GM12892 (cell line): ENCODE measurements at regions not wholly inside any gene's neighbourhood (a gene's known extent, or its start where the extent isn't known, plus 50 kb on each side); places are given as distances from the start of the nearest gene placed in this dataset.

ENCODE experiments used
- POLR2A ChIP-seq: IDR thresholded peaks from 2 replicates; pipeline ENCODE4 v1.6.1; 2011; ENCODE audit warnings: low read depth, low read length, control low read depth
- TAF1 ChIP-seq: IDR thresholded peaks from 2 replicates; pipeline ENCODE4 v1.6.1; 2011; ENCODE audit warnings: low read depth, mild to moderate bottlenecking, control low read depth, low read length, borderline replicate concordance

DNA sequence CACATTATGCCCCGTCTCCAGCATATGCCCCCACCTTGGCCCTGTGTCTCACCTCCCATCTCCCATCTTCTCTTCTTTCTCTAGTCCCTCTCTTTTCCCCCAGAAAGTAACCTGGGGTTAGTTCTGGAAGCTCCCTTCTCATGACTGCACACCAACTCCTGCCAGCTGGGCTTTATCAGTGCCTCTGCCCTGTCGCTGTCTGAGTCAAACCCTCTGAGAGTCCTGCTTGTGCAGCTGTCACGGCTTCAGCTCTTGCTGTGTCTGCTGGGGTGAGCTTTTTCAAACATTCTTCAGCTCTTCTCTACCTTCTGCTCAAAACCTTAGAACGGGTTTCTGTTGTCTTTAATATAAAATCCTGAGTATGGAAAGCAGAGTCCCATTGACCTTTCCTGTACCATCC lies 304.5 kb upstream of the B3GAT1 start:
- TF ChIP-seq TAF1 (no peak), POLR2A (no peak)
